ENCODE measurements at regions not wholly inside any gene's neighbourhood (a gene's known extent, or its start where the extent isn't known, plus 50 kb on each side); places are given as distances from the start of the nearest gene placed in this dataset.
A peak's percentile ranks its signal among the peaks of the same experiment; 100 is the strongest.

GRCh38 chr4:11735651-11736050 is 307.0 kb upstream of the HS3ST1 start:
- ATAC-seq (ENCODE audit: low FRiP score): no peak
- no peak for DNase-seq (ENCODE audit: low spot score)

DNA sequence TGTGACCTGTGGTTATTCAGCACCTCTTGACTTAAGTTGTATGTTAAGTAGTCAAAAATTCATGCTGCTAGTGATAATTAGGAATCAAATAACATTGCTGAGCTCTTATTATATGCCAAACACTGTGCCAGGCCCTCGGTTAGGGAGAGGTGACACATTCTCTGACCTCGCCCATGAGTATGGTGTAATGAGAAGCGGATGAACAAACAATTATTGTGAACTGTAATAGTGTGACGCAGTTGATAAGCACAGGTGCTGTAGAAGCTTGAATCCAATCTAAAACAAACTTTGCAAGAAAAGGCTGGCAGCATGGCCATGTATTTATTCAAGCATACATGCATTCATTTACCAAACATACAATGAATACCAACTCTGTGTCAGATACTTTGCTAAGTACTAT is 303.5 kb upstream of the HS3ST1 start:
- ATAC-seq (ENCODE audit: low FRiP score) (no peak), DNase-seq (ENCODE audit: low spot score) (no peak)
- TF ChIP-seq CTCF (IDR thresholded peaks at IDR 0.05): no peak

More at GRCh38 chr4:11735651-11736050, 307.0 kb upstream of the HS3ST1 start:
- no peak for TF ChIP-seq CTCF (IDR thresholded peaks at IDR 0.05)

DNA sequence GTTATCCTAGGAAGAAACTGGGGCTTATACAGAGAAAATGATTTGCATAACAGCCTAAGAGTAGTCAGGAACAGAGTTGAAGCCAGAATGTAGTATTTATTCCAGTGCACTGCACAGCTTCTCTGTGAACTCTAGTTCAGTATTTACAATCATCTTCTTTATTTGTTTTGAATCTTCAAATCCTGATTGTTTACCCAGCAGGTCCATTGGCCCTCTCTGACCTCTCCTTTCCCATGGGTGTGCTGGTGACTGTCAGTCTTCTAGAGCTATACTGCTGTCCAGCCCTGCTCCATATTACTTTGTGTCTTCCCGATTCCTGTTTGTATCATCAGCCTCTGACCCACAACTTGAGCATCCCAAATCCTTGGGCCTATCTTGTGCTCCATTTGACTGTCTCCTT is 301.9 kb upstream of the HS3ST1 start:
- ATAC-seq (ENCODE audit: low FRiP score) (no peak), DNase-seq (ENCODE audit: low spot score) (no peak)
- no peak for TF ChIP-seq CTCF (IDR thresholded peaks at IDR 0.05)

DNA sequence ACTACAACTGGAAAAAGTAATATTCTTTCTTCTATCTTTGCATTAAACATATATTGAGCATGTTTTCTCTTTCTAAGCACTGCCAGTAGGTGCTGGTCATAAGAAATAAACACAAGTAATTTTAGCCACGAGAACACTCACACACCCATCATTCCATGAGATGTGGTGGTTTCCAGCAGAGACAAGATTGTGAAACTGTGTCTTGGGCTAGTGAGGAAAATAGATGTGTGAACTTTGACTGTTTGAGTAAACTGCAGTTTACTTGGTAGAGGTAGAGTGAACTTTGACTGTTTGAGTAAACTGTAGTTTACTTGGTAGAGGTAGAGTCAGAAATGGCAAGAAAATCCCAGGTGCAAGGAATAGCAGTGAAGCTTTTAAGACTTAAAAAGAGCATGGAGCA is 300.9 kb upstream of the HS3ST1 start:
- ATAC-seq (ENCODE audit: low FRiP score): peak; percentile 71
- no peak for DNase-seq (ENCODE audit: low spot score)
- TF ChIP-seq CTCF (IDR thresholded peaks at IDR 0.05): no peak

DNA sequence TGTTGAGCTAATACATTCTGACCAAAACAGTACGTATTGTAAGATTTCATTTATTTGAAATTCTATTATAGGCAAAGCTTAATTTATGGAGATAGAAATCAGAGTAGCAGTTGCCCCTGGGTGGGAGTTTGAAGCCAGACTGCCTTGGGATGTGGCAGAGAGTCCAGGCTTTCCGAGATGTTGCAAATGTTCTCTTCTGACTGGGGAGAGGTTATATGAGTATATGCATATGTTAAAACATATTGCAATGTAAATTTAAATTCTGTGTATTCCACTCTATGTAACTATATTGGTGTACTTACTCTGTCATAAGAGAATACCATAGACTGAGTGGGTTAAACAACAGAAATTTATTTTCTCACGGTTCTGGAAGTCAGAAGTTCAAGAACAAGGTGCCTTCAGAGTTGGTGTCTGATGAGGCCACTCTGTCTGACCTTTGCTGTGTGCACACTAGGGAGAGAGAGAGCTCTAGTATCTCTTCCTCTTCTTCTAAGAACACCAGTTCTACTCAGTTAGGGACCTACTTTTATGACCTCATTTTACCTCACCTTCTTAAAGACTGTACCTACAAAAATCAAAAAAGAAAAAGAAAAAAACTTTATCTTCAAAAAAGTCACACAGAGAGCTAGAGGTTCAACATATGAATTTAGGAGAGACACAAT is 299.3 kb upstream of the HS3ST1 start:
- DNase-seq (ENCODE audit: low spot score) (no peak), ATAC-seq (ENCODE audit: low FRiP score) (no peak)
- no peak for TF ChIP-seq CTCF (IDR thresholded peaks at IDR 0.05)

DNA sequence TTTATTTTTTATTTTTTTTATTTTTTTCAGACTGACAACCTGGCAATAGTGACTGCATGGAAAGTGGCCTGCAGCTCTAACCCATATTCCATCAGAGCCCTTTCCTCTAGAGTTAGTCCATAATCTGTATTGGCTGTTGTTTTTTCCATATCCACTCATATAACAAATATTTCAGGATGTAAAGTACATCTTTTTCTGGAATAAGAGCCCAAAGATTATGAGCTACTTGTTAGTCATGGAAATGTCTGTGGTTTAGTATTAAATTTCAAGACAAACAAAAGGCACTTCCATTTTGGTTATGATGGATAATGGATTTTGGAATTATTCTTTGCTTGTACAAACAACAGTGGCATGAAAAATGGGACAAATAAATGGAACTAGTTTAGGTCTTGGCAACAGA is 296.0 kb upstream of the HS3ST1 start:
- no peak for DNase-seq (ENCODE audit: low spot score)
- TF ChIP-seq CTCF (IDR thresholded peaks at IDR 0.05): no peak
- ATAC-seq (ENCODE audit: low FRiP score): no peak

GRCh38 chr4:11722223-11722622 is 293.5 kb upstream of the HS3ST1 start:
- no peak for TF ChIP-seq CTCF (IDR thresholded peaks at IDR 0.05)
- no peak for DNase-seq (ENCODE audit: low spot score)
- ATAC-seq (ENCODE audit: low FRiP score): no peak
